Stimulated activated naive CD4-positive, alpha-beta T cell treated with Interleukin-2 at 50 U/mL for 16 hours (primary cell): ENCODE measurements at regions not wholly inside any gene's neighbourhood (a gene's known extent, or its start where the extent isn't known, plus 50 kb on each side); places are given as distances from the start of the nearest gene placed in this dataset.

Source experiments
- DNase-seq: peaks from one replicate; lab custom pipeline; 2025; lab: John Stamatoyannopoulos, UW

DNA sequence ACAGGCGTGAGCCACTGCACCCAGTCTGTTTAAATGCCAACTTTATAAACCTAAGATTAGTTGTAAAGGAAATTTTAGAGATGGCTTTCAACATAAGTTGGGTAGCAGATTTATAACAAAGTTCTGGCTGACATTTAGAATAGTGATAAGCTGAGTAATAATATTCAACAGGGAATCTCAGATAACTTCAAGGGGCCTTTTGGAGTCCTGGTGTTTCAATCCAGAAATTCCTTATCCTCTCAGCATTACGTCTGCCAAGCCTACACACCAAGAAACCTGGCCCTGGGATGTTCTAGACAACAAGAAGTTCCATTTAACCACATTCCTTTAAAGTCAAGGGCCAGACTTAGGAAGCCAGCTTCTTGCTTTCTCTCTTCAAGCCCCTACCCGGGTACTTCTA lies 59.5 kb upstream of the DYRK2 start:
- DNase-seq = no peak

DNA sequence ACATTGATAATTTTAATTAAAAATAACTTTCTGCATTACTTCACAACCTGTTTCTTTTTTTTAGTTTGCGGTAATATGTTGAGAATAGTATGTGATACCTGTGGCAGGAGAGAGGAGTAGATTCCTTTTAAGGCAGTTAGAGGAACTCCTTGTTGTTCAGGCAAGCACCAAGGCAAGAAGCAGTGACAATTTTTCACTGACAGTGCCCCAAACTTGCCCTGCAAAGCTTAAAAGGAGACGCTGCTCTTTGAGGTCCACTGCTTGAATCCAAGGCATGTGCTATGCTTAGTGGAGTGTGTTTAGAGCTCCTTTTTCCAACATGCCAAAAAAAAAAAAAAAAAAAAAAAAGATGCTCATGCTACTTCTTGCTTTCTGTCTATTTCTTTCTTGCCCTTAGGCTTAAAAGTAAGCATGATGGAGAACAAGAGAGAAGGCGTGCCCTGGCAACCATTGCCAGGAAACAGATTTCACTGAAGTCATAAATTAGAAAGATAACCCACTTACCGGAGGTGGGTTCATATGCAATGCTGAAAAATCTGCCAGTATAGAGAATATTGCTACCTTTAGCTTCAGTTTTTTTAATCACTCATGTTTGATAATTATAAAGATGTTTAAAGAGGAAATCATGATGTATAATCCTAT lies 58.3 kb upstream of the DYRK2 start:
- DNase-seq = no peak

DNA sequence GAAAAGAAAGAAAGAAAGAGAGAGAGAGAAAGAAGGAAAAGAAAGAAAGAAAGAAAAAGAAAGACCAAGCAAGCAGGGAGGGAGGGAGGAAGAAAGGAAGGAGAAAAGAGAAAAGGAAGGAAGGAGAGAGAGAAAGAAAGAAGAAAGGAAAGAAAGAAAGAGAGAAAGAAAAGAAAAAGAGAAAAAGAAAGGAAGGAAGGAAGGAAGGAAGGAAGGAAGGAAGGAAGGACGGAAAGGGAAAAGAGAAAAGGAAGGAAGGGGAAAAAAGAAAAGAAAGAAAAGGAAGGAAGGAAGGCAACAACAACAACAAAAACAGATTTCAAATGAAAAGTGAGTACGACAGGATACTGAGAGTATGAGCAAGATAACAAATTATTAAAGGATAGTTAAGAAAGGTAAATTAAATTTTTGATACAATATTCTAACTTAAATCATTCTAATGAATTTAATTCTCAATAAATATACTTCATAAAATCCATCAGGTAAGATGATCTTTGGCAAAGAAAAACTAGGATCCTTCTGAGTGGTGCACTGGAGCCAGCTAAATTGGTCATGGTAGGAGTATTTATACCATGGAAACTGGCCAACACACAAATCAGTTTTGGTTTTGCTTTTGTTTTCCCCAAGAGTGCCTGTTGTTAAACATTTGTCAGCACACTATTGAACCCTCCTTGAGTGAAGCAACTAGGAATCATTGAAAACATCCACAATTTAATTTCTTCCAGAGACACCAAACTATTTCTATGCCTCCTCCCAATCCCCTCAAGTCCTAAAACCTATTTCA lies 56.1 kb upstream of the DYRK2 start:
- DNase-seq = no peak

DNA sequence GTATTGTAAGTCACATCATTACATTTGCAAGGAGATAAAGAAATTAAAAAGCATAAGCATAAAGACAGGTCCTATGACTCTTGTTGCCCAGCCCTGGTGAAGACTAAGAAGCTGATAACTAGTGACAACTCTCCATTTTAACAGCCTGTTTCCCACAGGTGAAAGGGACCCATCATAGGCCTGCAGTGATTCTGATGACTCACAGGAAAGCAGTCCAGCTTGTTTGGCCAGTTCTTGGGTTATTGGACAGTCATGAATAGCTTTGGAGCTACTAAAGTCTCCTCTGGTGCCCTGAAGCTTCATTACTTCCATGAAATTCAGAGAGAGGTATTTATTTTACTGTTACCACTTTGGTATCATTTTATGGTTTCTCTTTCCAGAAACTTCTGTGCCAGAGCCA lies 55.5 kb upstream of the DYRK2 start:
- no peak for DNase-seq

DNA sequence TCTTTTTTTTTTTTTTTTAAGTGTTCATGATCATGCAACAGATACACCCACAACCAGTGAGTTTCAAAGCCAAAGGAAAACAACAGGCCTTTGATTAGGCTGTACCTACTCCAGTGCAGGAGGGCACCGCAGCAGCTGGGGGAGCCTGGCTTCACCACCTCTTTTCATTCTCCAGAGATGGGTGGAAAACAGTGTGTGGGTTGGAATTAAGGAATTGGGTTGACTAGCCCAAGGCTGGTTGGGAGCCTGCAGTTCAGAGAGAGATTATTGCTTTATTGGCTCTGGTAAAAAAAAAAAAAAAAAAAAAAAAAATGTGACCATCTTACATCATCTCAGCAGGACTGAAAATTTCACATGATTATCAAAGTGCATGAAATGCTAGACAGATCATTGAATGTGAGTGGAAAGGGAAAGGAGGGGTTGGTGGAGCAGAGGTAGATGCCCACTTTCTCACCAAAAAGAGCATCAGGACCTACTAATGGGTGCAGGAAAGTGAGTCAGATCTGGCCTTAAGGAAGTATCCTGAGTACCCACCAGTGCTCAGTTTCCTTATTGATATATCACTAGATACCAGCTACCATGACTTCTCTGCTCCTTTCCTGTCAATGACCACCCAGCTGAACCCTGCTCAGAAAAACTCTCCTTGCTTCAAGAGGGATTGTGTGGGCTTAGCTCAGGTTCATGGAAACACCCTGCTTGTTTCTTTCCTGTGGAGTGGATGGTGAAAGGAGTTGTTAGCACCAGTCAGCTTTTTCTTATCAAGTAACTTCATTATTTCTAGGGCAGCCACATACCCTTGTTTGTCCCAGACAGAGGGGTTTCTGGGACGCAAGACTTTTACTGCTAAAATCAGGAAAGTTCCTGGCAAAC lies 54.8 kb upstream of the DYRK2 start:
- DNase-seq = no peak

DNA sequence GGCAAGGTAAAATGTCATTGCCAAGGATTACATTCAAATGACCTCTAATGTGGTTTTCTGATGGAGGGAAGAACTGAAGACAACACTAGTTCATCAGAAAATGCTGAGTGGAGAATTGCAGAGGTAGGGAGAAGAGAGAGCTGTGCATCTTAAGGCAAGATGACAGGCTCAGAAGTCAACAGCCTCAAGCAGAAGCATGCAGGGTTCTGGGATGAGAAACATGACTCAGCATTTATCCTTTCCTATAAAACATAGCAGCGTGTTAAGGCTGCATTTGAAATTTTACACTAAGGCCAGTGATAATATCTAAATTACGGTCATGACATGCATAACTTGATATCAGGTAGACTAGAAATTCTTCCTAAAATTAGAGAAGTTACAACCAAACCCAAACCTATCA lies 53.7 kb upstream of the DYRK2 start:
- DNase-seq = no peak

DNA sequence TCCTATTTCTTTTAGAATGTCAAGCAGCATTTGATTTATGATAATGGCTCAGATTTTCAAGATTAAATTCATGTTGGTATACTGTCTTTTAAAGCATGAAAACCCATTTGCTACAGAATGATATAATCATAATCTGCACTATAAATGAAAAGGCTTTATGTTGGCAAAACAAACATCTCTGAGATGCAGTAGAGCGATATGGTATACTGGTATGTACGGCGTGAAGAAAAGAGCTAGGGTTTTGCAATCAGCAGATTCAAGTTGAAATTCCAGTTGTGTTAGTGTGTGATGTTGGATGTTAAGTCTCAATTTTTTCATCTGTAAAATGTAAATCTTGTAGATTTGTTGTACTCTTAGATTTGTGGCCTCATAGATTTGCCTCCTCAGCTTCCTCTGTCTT lies 53.2 kb upstream of the DYRK2 start:
- no peak for DNase-seq

DNA sequence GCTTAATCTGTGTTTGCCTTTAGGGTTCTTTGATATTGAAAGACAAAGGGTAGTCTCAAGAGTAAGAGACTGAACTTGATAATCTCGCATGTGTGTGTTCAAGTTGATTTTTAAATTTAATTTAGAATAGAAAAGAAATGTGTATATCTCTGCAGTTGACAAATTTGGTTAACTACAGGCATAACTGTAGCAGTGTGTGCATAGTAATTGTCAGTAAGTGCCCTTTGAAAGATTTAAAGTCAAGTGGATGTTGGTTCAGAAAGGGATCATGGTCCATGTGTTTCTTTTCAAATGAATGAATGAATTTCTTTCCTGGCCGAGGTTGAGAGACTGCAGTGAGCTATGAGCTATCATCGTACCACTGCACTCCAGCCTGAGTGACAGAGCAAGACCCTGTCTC lies 49.9 kb upstream of the DYRK2 start:
- DNase-seq = no peak
